ENCODE measurements at regions not wholly inside any gene's neighbourhood (a gene's known extent, or its start where the extent isn't known, plus 50 kb on each side); places are given as distances from the start of the nearest gene placed in this dataset.

DNA sequence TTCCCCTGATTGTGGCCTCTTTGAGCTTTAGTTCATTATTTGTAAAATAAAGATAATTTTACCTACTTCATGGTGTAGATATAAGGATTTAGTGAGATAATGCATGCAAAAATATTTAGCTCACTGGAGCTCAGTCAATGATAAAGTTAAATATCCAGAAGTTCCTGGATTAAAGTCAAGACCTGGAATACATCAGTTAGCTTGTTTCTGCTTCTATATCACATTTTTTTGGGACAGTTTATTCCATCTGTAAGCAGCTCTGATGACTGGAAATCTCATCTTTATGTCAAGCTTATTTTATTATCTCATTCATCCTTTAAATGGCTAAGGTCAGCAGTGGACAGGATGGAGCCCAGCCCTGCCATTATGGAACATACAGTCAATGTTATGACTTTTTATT, 152.0 kb downstream of the EVA1A start:
- no peak overlapping the region for H3K4me3 ChIP-seq (ENCODE audit: low read length)
- no peak overlapping the region for H3K27ac ChIP-seq (ENCODE audit: low read depth in 1 of 2, low read length in 2 of 2)
- intact Hi-C loops (cut with DNase I, micrococcal nuclease): loop anchor here in 1 of 2 experiments (5.0 kb wide), 1 partner anchor 341 kb away; no protein-coding TSS in a partner anchor
- peaks cover 39% of the 10 kb centered on the region for H3K36me3 Mint-ChIP-seq (ENCODE audit: low read depth)
- H3K27me3 ChIP-seq (ENCODE audit: control insufficient read depth in 1 of 2, insufficient read depth in 2 of 2, low read length in 2 of 2): no peaks in the 10 kb centered on the region
- CTCF ChIA-PET: no interaction called here
- no peaks in the 10 kb centered on the region for H3K4me1 ChIP-seq (ENCODE audit: insufficient read depth, low read length)
- H3K36me3 ChIP-seq (ENCODE audit: insufficient read depth, low read length): no peaks in the 10 kb centered on the region
- POLR2A ChIA-PET: no interaction called here
- peaks cover 10% of the 10 kb centered on the region for H3K9me3 Mint-ChIP-seq
- peaks cover 4% of the 10 kb centered on the region for H3K27me3 Mint-ChIP-seq
- no peak overlapping the region for H3K4me3 Mint-ChIP-seq
- peaks cover 4% of the 10 kb centered on the region for H3K4me1 Mint-ChIP-seq (ENCODE audit: low read depth)
- no peak overlapping the region for H3K27ac Mint-ChIP-seq
- peaks cover 7 to 11% of the 10 kb centered on the region in 2 experiments for H3K9me3 ChIP-seq (ENCODE audit: control insufficient read depth in 1 of 2, insufficient read depth in 1 of 2, low read length in 2 of 2)
- TF ChIP-seq, protein P1, sequence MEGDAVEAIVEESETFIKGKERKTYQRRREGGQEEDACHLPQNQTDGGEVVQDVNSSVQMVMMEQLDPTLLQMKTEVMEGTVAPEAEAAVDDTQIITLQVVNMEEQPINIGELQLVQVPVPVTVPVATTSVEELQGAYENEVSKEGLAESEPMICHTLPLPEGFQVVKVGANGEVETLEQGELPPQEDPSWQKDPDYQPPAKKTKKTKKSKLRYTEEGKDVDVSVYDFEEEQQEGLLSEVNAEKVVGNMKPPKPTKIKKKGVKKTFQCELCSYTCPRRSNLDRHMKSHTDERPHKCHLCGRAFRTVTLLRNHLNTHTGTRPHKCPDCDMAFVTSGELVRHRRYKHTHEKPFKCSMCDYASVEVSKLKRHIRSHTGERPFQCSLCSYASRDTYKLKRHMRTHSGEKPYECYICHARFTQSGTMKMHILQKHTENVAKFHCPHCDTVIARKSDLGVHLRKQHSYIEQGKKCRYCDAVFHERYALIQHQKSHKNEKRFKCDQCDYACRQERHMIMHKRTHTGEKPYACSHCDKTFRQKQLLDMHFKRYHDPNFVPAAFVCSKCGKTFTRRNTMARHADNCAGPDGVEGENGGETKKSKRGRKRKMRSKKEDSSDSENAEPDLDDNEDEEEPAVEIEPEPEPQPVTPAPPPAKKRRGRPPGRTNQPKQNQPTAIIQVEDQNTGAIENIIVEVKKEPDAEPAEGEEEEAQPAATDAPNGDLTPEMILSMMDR (IDR thresholded peaks at IDR 0.05): no peak
- ATAC-seq (ENCODE audit: poor library complexity) (no peak), DNase-seq (no peak)

DNA sequence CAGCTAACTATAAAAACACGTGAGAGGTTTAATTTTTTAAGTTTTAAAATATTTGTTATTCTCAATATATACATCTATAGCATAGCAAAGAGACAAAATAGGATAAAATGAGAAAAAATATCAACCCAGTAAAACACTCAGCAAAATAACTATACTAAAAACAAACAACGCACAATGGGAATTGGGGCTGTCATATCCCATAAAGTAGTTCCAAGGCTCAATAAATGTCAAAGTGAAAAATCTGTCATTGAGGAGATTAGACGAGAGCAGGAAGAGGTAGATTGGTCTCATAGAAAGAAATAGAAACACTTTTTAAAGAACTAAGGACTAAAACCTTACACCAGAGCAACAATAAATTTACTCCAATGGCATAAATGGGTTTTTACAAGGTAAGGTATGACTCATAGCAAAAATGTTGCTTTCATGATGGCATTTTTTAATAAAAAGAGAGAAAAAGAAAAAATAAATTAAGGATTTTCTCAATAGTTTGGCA, 153.7 kb downstream of the EVA1A start:
- TF ChIP-seq, protein P1 (IDR thresholded peaks at IDR 0.05): no peak
- peaks cover 10% of the 10 kb centered on the region for H3K27me3 Mint-ChIP-seq
- H3K9me3 ChIP-seq (ENCODE audit: control insufficient read depth in 1 of 2, insufficient read depth in 1 of 2, low read length in 2 of 2): peaks cover 7 to 11% of the 10 kb centered on the region in 2 experiments
- ATAC-seq (ENCODE audit: poor library complexity) (no peak), DNase-seq (no peak)
- CTCF ChIA-PET: no interaction called here
- H3K4me3 ChIP-seq (ENCODE audit: low read length): no peak overlapping the region
- no peaks in the 10 kb centered on the region for H3K36me3 ChIP-seq (ENCODE audit: insufficient read depth, low read length)
- no peak overlapping the region for H3K27ac ChIP-seq (ENCODE audit: low read depth in 1 of 2, low read length in 2 of 2)
- no peak overlapping the region for H3K4me3 Mint-ChIP-seq
- H3K4me1 ChIP-seq (ENCODE audit: insufficient read depth, low read length): no peaks in the 10 kb centered on the region
- H3K36me3 Mint-ChIP-seq (ENCODE audit: low read depth): peaks cover 25% of the 10 kb centered on the region
- no peak overlapping the region for H3K27ac Mint-ChIP-seq
- peaks cover 8% of the 10 kb centered on the region for H3K9me3 Mint-ChIP-seq
- intact Hi-C loops (cut with DNase I, micrococcal nuclease): loop anchor here in 1 of 2 experiments (5.0 kb wide), 1 partner anchor 340 kb away; no protein-coding TSS in a partner anchor
- POLR2A ChIA-PET: no interaction called here
- peaks cover 5% of the 10 kb centered on the region for H3K4me1 Mint-ChIP-seq (ENCODE audit: low read depth)
- H3K27me3 ChIP-seq (ENCODE audit: control insufficient read depth in 1 of 2, insufficient read depth in 2 of 2, low read length in 2 of 2): no peaks in the 10 kb centered on the region

DNA sequence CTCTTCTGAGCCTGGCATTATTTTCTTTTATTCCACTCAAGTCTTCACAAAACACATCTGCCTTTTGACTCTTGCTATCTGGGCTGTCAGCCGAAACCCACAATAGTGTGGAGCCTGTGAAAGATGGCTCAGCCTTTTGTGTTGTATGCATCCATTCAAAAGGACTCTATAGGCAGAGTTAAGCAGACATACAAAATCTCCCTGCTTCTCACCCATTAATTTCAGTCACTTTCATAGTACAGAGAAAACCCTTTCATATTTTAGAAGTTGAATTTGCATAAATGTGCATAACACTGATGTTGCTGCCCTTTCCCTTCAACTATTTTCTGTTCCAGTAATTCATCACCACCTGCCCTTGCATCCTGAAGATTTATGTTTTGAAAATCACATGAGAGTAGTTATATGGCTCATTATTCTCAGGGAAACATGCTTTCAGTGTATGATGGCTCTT, 154.6 kb downstream of the EVA1A start:
- H3K27ac ChIP-seq (ENCODE audit: low read depth in 1 of 2, low read length in 2 of 2): no peak overlapping the region
- ChIA-PET CTCF (interaction anchor here (1.4 kb wide), 1 partner anchor 486 kb away, joined by 6 read pairs; no protein-coding TSS in a partner anchor), POLR2A (no interaction called here)
- peaks cover 4% of the 10 kb centered on the region for H3K9me3 Mint-ChIP-seq
- ATAC-seq (ENCODE audit: poor library complexity) (no peak), DNase-seq (no peak)
- intact Hi-C loops (cut with DNase I, micrococcal nuclease): loop anchor here in 1 of 2 experiments (5.0 kb wide), 1 partner anchor 339 kb away; no protein-coding TSS in a partner anchor
- no peak overlapping the region for H3K4me3 ChIP-seq (ENCODE audit: low read length)
- no peak overlapping the region for H3K4me3 Mint-ChIP-seq
- no peak overlapping the region for H3K27ac Mint-ChIP-seq
- H3K27me3 Mint-ChIP-seq: peaks cover 10% of the 10 kb centered on the region
- H3K9me3 ChIP-seq (ENCODE audit: control insufficient read depth in 1 of 2, insufficient read depth in 1 of 2, low read length in 2 of 2): peaks cover 7 to 11% of the 10 kb centered on the region in 2 experiments
- TF ChIP-seq, protein P1 (IDR thresholded peaks at IDR 0.05): no peak
- no peaks in the 10 kb centered on the region for H3K36me3 ChIP-seq (ENCODE audit: insufficient read depth, low read length)
- no peaks in the 10 kb centered on the region for H3K27me3 ChIP-seq (ENCODE audit: control insufficient read depth in 1 of 2, insufficient read depth in 2 of 2, low read length in 2 of 2)
- no peaks in the 10 kb centered on the region for H3K4me1 ChIP-seq (ENCODE audit: insufficient read depth, low read length)
- peaks cover 17% of the 10 kb centered on the region for H3K36me3 Mint-ChIP-seq (ENCODE audit: low read depth)
- H3K4me1 Mint-ChIP-seq (ENCODE audit: low read depth): peaks cover 5% of the 10 kb centered on the region

Measured in CD4-positive, alpha-beta T cell (primary cell).